GM23338 (cell line): ENCODE measurements at regions not wholly inside any gene's neighbourhood (a gene's known extent, or its start where the extent isn't known, plus 50 kb on each side); places are given as distances from the start of the nearest gene placed in this dataset.

ENCODE experiments used
- EZH2 ChIP-seq: fragments of 200-600 bp; sonication (generic); IDR thresholded peaks from one replicate; pipeline ENCODE4 v1.8.0; 2017; ENCODE audit warnings: antibody characterized with exemption, mild to moderate bottlenecking, low read depth; ENCODE audit not compliant: unreplicated experiment
- REST ChIP-seq: IDR thresholded peaks from one replicate; pipeline ENCODE4 v1.6.1; 2018; ENCODE audit warnings: antibody characterized with exemption; ENCODE audit not compliant: unreplicated experiment

DNA sequence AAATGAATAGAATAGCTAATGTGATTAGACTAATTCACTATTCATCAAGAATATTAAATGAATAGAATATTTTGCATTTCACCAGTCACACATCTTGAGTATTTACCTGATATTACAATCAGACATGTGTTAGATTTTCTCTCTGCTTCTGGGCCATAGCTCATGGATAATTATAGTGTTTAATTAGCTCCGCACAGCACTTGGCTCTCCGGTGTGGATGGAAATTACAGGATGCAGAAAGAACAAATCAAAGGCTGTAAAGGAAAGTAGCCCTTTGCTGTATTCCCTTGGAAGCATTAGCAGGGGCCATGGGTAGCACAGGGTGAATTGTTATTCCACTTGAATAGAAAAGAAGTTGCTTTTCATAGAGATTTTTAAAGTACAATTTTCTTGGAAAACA, 320.3 kb upstream of the SORL1-AS1 start:
- no peak for TF ChIP-seq REST
- TF ChIP-seq EZH2: no peak
